HG03025 (cell line): ENCODE measurements at regions not wholly inside any gene's neighbourhood (a gene's known extent, or its start where the extent isn't known, plus 50 kb on each side); places are given as distances from the start of the nearest gene placed in this dataset.
"Not testable (repeated sequence)": the region's sequence is repeated elsewhere in the genome, so short reads cannot be mapped to it uniquely, and the experiment has no call there.

Experiments used
- ATAC-seq: cut with Tn5 transposase; IDR thresholded peaks from one replicate; pipeline ENCODE4 v1.9.1; 2021; ENCODE audit warnings: mild to moderate bottlenecking, moderate library complexity; ENCODE audit not compliant: unreplicated experiment, low FRiP score

DNA sequence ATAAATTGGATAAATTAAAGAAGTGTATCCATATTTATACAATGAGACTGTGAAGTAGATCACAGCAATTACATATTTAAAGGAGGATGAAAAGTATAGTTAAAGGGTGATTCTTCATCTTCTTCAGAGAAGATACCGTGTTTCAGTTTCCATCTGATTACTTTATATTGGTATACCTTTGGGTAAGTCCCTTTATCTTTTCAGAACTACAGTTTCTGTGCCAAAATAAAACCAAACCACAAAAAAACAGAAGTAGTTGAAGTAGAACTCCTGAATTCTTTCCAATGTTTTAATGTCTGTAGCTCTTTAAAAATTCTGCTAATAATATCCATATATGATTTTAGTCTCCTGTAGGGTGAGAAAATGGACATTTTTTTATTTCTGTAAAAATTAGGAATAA lies 231.2 kb upstream of the LINC00305 start:
- peak; percentile 98 for ATAC-seq

DNA sequence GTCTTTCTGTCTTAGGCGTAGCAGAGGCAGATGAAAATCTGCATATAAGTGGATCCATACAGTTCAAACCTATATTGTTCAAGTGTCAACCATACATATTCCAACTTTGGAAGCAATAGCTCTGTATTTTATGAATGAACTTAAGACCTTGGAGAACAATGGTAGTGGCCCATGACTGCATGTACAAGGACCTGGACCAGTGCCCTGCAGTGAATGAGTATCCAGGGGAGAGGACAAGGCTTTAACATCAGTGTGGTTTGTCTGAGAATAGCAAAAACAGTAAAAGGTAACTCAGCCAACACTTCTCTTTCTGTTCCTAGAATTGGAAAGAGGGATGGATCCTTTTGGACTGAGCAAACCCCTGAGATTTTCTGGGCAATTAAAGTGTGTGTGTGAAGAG lies 230.8 kb upstream of the LINC00305 start:
- ATAC-seq = peak; percentile 31

DNA sequence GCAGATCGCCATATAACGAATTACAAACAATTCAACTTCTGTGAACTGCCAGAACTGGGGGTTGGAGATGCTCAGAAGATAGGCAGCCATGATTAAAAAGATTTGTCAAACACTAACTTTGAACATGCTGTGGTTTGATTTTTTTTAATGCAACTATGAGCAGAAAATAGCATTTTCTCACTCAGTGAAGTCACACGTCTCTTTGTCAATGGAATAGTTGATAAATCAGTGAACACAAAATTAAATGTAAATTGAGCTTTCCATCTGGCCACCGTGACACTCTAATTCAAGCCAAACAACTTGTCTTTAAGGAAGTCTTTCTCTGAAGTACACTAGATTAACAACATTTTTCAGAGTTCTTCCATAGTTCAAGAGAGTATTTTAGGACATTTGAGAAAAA lies 228.6 kb upstream of the LINC00305 start:
- ATAC-seq = no peak

DNA sequence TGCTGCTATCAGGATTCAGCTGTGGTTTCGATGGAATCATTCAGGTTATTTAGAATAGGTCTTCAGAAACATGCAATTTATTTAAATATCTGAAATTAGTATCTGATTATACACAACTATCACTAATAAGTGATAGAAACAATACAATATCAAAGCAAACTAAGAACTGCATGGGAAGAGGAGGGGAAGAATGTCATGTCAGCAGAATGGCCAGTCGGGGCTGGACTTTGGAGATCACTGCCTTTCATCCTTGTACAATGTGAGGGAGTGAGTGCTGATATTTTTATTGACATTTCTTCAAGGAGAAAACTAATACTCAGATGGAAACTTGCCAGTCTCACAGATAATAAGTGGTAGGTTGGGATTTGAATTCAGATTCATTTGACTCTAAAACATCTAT lies 224.0 kb upstream of the LINC00305 start:
- ATAC-seq = no peak

DNA sequence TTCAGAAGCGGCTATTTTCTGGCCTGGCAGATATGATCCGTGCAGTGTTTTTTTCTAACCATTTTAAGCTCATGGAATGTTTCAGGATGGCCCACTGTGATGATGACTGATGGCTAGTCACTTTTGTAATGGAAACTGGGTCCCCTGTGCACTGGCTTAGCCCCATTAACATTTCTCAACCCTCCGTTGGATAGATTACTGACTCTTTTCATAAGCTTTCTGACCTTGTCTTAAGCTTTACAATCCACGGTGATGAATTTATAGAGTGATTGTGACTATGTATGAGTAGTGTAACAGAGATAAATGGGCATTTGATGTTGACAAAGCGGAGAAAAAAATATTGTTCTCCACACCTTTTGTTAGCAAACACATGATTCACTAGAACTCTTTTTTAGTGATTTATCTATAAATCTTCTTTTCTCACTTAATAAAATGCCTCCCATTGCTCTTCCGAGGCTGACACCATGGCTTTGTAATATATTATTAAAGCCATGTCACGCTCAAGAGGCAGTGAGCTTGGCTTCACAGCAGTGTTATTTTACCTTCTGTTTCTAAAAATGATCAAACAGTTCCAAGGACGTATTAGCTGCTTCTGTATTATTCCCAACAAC lies 221.0 kb upstream of the LINC00305 start:
- ATAC-seq = not testable (repeated sequence)

DNA sequence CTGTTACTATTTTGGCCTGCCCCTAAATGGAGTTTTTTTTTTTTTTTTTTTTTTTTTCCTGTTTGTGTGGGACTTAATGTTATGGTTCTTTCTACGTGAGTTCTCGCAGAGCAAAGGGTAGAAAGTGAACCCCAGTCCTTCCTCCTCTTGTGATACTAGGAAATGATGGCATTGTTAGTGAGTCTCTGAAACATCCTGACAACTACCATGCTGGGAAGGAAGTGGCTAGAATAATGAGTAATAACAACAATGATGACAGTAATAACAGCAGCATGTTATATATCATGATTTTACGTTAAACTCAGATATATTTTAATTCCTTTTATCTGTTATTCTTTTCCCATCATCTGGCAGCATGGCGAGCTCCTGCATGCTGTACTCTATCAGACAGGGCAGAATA lies 216.2 kb upstream of the LINC00305 start:
- ATAC-seq = no peak

DNA sequence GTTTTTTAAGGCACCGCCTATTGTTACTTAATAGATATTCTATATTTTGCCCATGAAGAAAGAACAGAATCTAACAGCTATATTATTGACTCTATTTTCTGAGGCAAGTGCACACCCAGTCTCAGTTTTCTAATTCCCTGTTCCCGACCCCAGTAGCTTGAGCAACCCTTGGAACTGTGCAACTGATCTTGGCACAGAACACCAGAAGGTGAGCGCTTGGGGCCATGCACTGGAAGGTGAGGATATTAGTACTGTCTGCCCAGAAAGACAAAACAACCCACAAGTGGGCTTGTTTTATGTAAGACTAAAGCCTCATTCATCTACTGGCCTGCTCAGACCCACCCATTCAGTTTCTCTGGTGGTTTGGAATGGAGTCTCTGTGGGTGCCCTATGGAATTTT lies 188.8 kb upstream of the LINC00305 start:
- ATAC-seq = no peak

DNA sequence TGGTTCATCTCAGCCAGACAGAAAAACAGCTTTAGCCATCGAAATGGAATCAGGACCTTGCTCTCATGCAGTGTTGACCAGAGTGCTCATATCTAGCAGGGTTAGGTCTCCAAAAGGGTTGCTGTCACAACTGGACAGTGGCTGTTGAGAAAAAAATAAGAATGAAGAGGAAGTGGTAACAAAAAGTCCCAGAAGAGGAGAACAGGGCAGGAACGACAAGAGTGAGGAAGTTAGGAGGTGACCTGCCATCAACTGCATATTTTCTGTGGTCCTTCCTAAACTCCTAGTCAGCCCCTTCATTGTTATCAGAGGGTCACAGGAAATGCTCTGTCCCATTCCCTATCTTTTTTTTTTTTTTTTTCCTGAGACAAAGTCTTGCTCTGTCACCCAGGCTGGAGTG lies 188.1 kb upstream of the LINC00305 start:
- no peak for ATAC-seq

DNA sequence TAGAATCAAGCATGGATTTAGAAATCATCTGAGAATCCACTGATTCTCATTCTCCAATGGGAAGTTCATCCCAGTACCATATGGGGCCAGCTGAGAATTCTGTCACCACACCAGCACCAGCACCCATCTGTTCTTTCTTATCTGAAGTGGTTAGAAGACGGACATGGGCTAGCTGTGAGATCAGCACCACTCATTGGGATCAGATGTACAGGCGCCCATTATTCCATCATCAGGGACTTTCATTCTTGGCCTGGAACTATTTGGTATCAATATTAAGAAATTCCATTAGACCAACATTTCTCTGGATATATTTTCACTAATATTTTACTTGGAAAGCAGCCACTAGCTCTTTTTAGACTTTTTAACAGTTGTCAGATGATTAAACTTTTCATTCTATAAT lies 185.9 kb upstream of the LINC00305 start:
- no peak for ATAC-seq

DNA sequence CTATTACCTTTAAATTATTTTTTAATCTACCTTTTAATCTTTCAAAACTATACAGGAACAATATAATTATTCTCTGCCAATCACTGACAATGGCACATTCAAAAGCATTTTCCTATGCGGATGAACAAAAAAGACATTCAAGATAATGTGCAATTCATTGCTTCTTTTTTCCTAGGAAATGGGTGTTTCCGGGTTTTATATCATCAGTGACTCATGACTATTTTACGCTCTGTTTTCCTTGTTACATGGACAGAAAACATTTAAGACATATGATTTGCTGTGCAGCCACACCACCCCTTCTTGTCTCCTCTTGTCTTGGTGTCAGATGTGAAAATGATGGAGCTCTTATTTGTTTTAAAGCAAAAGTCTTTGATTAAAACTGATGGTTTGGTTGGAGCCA lies 184.7 kb upstream of the LINC00305 start:
- no peak for ATAC-seq

DNA sequence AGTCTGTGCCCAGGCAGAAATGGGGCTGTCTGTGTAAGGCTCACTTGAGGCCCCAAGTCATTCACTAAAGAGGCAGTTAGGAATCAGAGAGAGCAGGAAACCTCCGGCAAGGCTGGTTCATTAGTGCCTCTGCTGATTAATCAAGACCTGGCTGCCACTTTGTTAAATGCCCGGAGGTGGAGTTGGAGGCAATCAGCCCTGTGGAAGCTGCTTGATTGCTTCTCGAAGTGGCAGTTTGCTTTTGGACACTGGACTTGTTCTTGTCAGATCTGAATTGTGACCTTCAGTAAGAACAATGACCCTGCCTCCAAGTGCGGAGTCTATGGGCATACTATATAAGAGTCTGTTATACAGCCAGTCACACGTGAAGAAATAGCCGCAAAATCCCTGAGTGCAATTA lies 183.9 kb upstream of the LINC00305 start:
- ATAC-seq = no peak

DNA sequence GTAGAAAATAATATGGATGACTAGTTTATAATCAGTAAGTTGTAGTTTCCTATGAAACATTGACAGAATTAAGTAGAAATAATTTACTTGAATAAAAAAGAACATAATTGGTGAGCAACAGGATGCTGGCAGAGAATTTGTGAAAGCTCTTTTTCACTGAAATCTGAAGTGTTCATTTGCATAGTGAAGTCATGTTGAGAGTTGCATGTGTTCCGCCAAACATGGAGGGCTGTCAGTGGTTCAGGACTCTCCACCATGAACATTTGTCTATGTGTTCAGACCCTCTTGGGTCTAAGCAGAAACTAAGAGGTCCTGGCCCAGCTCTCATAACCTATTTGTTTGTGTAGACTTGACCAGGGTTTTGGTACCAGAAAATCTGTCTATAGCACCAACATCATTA lies 182.5 kb upstream of the LINC00305 start:
- no peak for ATAC-seq

DNA sequence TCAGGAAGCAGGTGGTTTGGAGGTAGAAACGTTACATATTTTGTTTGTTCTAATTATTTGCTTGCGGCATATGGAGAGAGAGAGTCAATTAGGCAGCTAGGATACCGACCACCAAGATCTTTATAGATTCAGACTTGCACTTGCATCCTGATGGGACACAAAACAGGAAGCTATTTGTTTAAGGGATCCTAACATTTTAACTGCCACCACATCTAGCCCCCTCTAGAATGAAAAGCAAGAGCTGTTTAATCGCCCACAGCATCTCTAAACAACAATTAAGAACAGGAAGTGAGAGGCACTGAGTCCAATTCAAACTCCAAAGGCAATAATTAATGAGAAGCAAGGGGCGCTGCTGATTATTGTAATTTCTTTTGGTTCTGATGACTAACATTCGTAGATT lies 182.0 kb upstream of the LINC00305 start:
- ATAC-seq = no peak

DNA sequence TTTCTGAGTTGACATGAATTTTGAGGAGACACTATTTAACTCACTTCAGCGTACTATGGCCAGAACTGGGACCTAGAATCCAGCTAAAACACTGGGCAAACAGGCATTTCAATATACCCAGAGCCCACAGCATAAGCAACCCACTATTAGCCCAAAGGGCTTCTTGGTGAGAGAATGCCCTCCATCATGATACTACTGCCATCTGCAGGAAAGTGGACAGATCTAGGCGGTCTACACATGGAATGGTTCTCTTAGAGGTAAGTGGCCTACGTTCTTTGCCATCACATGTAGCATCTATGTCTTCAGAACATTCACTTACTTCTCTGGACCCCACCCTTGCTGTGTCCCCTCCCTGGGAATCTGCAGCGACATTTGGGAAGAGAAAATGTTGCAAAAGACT lies 181.3 kb upstream of the LINC00305 start:
- no peak for ATAC-seq

DNA sequence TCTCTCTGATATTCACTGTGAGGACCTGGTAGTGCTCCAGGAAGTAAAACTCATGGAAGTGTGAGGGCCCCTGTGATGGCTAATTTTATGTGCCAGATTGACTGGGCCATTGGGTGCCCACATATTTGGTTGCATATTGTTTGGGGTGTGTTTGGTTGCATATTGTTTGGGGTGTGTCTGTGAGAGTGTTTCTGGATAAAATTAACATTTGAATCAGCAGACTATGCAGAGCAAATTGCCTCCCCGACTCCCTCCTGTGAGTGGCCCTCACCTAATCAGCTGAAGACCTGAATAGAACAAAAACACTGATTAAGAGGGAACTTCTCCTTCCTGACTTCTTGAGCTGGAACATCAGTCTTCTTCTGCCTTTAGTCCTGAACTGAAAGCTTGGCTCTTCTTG lies 173.3 kb upstream of the LINC00305 start:
- ATAC-seq = no peak

DNA sequence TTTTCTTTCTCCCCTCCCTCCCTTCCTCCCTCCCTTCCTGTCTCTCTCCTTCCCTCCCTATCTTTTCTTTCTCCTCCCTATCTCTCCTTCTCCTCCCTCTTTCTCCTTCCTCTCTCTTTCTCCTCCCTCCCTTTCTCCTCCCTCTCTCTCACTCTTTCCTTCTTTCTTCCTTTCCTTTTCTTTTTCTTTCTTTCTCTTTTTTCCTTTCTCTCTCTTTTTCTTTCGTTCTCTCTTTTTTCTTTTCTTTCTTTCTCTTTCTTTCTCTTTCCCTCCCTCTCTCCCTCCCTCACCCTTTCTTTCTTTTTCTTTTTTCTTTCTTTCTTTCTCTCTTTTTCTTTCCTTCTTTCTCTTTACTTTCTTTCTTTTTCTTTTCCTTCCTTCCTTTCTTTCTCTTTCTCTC lies 169.7 kb upstream of the LINC00305 start:
- no peak for ATAC-seq

DNA sequence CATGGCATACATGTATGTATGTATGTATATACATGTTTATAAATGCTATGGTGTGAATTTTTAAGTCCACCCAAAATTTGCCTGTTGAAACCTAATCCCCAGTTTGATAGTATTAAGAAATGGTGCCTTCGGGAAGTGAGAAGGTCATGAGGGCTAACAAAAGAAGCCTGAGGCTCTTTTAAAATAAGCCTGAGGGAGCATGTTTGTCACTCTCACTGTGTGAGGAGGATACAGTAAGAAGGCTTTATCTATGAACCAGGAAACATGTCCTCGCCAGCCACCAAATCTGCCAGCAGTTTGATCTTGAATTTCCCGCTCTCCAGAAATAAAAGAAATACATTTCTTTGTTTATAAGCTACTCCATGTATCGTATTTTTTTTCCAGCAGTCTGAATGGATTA lies 163.0 kb upstream of the LINC00305 start:
- ATAC-seq = no peak

DNA sequence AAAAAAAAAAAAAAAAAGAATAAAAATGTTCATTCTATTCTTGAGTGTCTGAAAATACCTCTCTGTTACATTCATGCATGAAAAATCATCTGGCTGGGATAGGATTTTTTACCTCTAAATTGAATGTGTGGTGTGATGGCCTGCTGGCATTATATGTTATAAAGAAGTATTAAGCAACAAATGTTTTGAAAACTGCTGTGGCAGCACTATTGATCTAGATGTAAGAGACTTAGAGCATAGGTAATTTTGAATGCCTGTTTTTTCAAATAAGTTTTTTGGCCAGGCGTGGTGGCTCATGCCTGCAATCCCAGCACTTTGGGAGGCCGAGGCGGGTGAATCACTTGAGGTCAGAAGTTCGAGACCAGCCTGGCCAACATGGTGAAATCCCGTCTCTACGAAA lies 147.0 kb upstream of the LINC00305 start:
- no peak for ATAC-seq

DNA sequence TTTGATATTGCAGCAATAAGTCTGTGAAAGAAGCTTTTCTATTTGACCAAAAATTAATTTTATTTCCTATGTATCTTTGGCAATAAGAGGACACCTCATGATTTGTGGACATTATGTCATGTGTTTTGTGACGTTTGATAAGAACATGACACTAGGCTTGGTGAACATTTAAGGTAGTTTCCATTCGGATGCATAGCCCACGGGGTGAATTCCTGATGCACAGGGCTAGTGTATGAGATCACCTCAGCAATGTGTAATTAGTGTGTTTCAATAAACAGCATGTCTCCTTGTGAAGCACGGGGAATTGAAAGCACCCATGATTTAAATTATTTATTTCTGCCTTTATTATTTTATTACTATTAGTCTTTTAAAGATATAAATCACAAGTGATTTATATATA lies 146.1 kb upstream of the LINC00305 start:
- ATAC-seq = no peak

DNA sequence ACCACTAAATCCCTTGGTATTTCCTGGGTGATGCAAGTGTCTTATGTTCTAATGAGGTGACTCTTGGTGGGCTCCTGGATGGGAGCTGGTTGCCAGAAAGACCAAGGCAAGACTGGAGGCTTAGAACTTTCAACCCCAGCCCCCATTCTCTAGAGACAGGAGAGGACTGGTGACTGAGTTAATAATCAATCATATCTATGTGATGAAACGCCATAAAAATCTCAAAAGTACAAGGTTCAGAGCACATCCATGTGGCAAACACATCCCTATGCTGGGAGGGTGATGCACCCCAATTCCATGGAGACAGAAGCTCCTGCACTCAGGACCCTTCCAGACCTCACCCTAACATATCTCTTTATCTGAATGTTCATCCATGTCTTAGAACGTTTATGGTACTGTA lies 139.5 kb upstream of the LINC00305 start:
- ATAC-seq = no peak

DNA sequence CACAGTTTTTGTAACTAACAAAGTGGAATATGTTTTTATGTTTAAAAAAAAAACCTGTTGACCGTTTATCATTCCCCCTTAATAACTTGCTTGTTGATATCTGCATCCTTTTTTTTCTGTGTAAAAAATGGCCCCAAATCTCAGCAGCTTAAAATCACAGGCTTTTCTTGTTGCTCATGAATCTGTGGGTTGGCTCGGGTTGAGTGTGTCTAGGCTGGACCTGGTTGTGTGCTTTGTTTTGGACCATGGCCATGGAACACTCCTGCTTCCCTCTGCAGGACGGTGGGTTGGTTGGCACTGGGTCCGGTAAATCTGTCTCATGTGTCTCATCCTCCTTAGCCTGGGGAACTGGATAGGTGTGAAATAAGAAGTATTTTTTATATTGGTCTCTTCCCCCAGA lies 139.0 kb upstream of the LINC00305 start:
- no peak for ATAC-seq

DNA sequence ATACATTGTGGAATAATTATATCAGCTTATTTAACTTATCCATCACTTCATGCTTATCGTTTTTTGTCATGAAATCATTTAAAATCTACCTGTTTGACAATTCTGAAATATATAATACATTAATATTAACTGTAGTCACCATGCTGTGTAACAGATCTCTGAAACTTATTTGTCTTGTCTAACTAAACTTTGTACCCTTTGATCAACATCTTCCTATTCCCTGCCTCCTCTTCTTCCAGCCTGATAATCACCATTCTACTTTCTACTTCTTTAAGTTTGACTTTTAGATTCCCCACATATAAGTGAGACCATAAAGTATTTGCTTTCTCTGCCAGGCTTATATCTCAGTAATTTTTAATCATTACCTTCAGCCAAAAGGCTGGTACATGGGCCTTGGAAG lies 134.2 kb upstream of the LINC00305 start:
- no peak for ATAC-seq

DNA sequence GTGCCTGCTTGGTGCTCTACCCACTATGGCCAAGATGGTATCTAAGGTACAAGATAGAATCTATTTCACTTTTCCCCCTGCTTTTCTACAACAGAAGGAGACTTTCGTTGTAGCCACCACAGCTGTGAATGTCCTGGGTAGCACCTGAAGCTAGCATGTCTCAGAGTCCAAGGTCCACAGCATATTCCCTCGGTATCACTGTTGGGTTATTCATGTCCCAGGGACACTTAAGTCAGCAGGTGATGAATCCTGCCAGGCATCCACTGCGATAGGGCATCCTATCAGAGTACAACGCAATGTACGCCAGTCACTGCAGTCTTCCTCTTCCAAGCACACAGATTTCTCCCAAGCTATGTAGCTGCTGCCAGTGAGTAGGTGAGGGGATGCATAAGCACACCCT lies 129.1 kb upstream of the LINC00305 start:
- ATAC-seq = no peak
